ENCODE measurements at regions not wholly inside any gene's neighbourhood (a gene's known extent, or its start where the extent isn't known, plus 50 kb on each side); places are given as distances from the start of the nearest gene placed in this dataset.
"Not testable (repeated sequence)": the region's sequence is repeated elsewhere in the genome, so short reads cannot be mapped to it uniquely, and the experiment has no call there.

DNA sequence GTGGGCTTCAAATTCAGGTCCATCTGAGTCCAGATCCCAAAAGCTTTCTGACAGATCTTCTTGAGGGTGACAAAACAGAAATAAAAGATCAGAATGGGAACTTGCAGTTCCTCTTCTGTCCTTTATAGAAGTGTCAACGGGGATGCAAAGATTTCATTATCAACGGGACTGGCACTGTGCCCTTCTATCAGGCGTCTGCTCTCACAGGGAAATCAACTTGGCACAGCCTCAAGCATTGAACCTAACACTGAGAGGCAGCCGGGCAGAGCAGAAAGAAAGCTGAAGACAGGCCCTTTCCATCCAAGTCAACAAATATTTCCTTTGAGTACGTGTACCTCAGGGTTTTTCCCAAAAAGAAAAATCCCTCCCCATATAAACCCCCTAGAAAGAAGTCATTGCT, 136.4 kb upstream of the RRN3 start:
- H3K9me3 ChIP-seq (ENCODE audit: insufficient read depth, low read depth, low read length), result not testable (repeated sequence)

DNA sequence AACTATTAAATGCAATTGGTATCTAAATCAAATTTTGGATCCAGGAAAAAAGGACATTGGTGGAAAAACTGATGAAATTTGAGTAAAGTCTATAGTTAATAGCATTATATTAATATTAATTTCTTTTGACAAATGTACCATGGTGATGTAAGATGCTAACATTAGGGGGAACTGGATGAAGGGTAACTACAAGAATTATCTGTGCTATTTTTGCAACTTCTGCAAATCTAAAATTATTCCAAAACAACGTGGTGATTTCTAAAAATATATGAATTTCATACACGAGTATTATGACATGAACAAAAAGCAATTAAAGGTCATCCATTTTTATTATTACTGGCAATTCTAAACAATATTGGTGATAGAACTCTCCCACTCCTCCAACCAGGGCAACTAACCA, 135.6 kb upstream of the RRN3 start:
- not testable (repeated sequence) for H3K4me3 Mint-ChIP-seq (ENCODE audit: unreplicated experiment)

More for the DNA sequence above, 136.4 kb upstream of the RRN3 start:
- H2AFZ ChIP-seq (ENCODE audit: low read depth, low read length); DNase-seq (ENCODE audit: low read depth); H3K9ac ChIP-seq (ENCODE audit: low read length); H3K4me1 ChIP-seq (ENCODE audit: insufficient read depth, low read length); H3K27ac ChIP-seq (ENCODE audit: low read depth, low read length); H3K4me3 ChIP-seq (ENCODE audit: insufficient read depth, low read depth, low read length); H3K4me2 ChIP-seq (ENCODE audit: low read length); H3K79me2 ChIP-seq (ENCODE audit: insufficient read depth, low read length); H3K4me3 Mint-ChIP-seq (ENCODE audit: unreplicated experiment); H3K9me3 Mint-ChIP-seq (ENCODE audit: unreplicated experiment); H3K27me3 ChIP-seq (ENCODE audit: insufficient read depth, low read length); H3K27me3 Mint-ChIP-seq (ENCODE audit: low read depth, unreplicated experiment); H4K20me1 ChIP-seq (ENCODE audit: insufficient read depth, low read length); H3K36me3 Mint-ChIP-seq (ENCODE audit: low read depth, unreplicated experiment); H3K4me1 Mint-ChIP-seq (ENCODE audit: low read depth, unreplicated experiment); H3K27ac Mint-ChIP-seq (ENCODE audit: unreplicated experiment); H3K36me3 ChIP-seq (ENCODE audit: insufficient read depth, low read length); FAIRE-seq: not testable (repeated sequence)

GRCh38 chr16:15224651-15225050, 130.6 kb upstream of the RRN3 start:
- not testable (repeated sequence) for H4K20me1 ChIP-seq (ENCODE audit: insufficient read depth, low read length); FAIRE-seq; H3K4me1 ChIP-seq (ENCODE audit: insufficient read depth, low read length); H3K79me2 ChIP-seq (ENCODE audit: insufficient read depth, low read length); H3K27me3 Mint-ChIP-seq (ENCODE audit: low read depth, unreplicated experiment); H3K4me3 Mint-ChIP-seq (ENCODE audit: unreplicated experiment); H3K4me1 Mint-ChIP-seq (ENCODE audit: low read depth, unreplicated experiment); H3K9me3 Mint-ChIP-seq (ENCODE audit: unreplicated experiment); H2AFZ ChIP-seq (ENCODE audit: low read depth, low read length); H3K9me3 ChIP-seq (ENCODE audit: insufficient read depth, low read depth, low read length); H3K4me2 ChIP-seq (ENCODE audit: low read length); H3K9ac ChIP-seq (ENCODE audit: low read length); H3K36me3 ChIP-seq (ENCODE audit: insufficient read depth, low read length); H3K27me3 ChIP-seq (ENCODE audit: insufficient read depth, low read length); H3K4me3 ChIP-seq (ENCODE audit: insufficient read depth, low read depth, low read length); H3K27ac ChIP-seq (ENCODE audit: low read depth, low read length); DNase-seq (ENCODE audit: low read depth); H3K27ac Mint-ChIP-seq (ENCODE audit: unreplicated experiment); H3K36me3 Mint-ChIP-seq (ENCODE audit: low read depth, unreplicated experiment)

More for the DNA sequence above, 135.6 kb upstream of the RRN3 start:
- not testable (repeated sequence) for H3K4me1 ChIP-seq (ENCODE audit: insufficient read depth, low read length); H3K4me2 ChIP-seq (ENCODE audit: low read length); H3K27me3 Mint-ChIP-seq (ENCODE audit: low read depth, unreplicated experiment); H3K27ac ChIP-seq (ENCODE audit: low read depth, low read length); H3K9me3 ChIP-seq (ENCODE audit: insufficient read depth, low read depth, low read length); FAIRE-seq; H3K4me3 ChIP-seq (ENCODE audit: insufficient read depth, low read depth, low read length); H4K20me1 ChIP-seq (ENCODE audit: insufficient read depth, low read length); H2AFZ ChIP-seq (ENCODE audit: low read depth, low read length); H3K27ac Mint-ChIP-seq (ENCODE audit: unreplicated experiment); H3K9me3 Mint-ChIP-seq (ENCODE audit: unreplicated experiment); H3K36me3 ChIP-seq (ENCODE audit: insufficient read depth, low read length); H3K27me3 ChIP-seq (ENCODE audit: insufficient read depth, low read length); DNase-seq (ENCODE audit: low read depth); H3K4me1 Mint-ChIP-seq (ENCODE audit: low read depth, unreplicated experiment); H3K9ac ChIP-seq (ENCODE audit: low read length); H3K36me3 Mint-ChIP-seq (ENCODE audit: low read depth, unreplicated experiment); H3K79me2 ChIP-seq (ENCODE audit: insufficient read depth, low read length)

DNA sequence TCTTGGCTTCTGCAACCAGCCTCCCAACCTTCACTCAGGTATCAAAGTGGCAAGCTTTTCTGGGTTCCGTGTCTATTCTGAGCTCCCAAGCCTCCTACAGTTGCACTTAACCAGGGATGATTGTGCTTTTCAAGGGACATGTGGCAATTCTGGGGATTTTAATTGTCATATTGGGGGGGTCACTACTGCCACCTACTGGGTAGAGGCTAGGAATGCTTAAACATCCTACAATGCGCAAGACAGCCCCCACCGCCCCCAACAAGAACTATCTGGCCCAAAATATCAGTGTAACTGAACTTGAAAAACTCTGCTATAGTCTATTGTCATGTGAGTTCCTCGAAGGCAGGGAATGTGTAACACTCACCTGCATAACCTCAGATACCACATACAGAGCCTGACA, 129.3 kb upstream of the RRN3 start:
- H3K27ac Mint-ChIP-seq (ENCODE audit: unreplicated experiment); H3K4me3 Mint-ChIP-seq (ENCODE audit: unreplicated experiment); FAIRE-seq: not testable (repeated sequence)

More for the DNA sequence above, 129.3 kb upstream of the RRN3 start:
- H3K27ac ChIP-seq (ENCODE audit: low read depth, low read length); H3K79me2 ChIP-seq (ENCODE audit: insufficient read depth, low read length); H3K4me3 ChIP-seq (ENCODE audit: insufficient read depth, low read depth, low read length); H4K20me1 ChIP-seq (ENCODE audit: insufficient read depth, low read length); H3K9me3 Mint-ChIP-seq (ENCODE audit: unreplicated experiment); H2AFZ ChIP-seq (ENCODE audit: low read depth, low read length); H3K27me3 Mint-ChIP-seq (ENCODE audit: low read depth, unreplicated experiment); H3K9me3 ChIP-seq (ENCODE audit: insufficient read depth, low read depth, low read length); DNase-seq (ENCODE audit: low read depth); H3K27me3 ChIP-seq (ENCODE audit: insufficient read depth, low read length); H3K36me3 Mint-ChIP-seq (ENCODE audit: low read depth, unreplicated experiment); H3K4me2 ChIP-seq (ENCODE audit: low read length); H3K36me3 ChIP-seq (ENCODE audit: insufficient read depth, low read length); H3K4me1 ChIP-seq (ENCODE audit: insufficient read depth, low read length); H3K9ac ChIP-seq (ENCODE audit: low read length); H3K4me1 Mint-ChIP-seq (ENCODE audit: low read depth, unreplicated experiment): not testable (repeated sequence)

All from astrocyte (in vitro differentiated cells and primary cell).